Inflammatory macrophage (primary cell): ENCODE measurements at regions not wholly inside any gene's neighbourhood (a gene's known extent, or its start where the extent isn't known, plus 50 kb on each side); places are given as distances from the start of the nearest gene placed in this dataset.
"Not testable (repeated sequence)": the region's sequence is repeated elsewhere in the genome, so short reads cannot be mapped to it uniquely, and the experiment has no call there.

ENCODE experiments used
- DNase-seq, 2 donors: peaks; one replicate each; pipeline ENCODE4 v3.0.0-alpha.2; 2020 to 2022

DNA sequence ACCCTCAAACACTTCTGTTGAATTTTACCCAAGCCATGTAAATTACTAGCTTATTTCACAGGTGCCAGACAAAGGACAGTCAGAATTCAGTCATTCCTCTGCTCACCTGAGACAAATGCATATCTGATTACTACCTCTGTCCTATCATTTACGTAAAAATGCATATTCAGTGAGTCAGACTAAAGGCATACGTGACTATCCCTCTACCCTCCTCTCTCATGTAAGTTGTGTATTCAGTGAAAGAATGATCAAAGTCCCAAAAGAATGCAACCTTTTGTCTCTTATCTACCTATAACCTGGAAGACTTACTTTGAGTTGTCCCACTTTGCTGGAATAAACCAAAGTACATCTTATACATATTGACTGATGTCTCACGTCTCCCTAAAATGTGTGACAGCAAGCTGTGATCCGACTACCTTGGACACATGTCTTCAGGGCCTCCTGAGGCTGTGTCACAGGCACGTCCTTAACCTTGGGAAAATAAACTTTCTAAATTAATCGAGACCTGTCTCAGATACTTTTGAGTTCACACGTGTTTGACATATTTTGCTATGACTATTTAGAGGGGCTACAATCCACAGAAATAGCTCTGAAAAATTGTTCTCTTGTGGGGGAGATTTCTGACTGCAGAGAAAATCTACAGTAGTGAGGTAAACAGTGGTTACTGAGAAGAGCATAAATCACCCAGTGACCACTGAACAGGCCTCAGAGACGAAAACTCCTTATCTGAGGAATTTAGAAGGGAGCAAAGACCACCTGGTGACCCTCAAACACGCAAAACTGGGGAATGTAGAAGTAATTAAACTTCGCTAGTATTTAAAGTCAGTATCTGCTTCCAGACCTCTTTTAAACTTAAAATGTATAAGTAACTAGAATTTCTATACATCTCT, 1575.8 kb downstream of the STIM2 start:
- DNase-seq: no peak

DNA sequence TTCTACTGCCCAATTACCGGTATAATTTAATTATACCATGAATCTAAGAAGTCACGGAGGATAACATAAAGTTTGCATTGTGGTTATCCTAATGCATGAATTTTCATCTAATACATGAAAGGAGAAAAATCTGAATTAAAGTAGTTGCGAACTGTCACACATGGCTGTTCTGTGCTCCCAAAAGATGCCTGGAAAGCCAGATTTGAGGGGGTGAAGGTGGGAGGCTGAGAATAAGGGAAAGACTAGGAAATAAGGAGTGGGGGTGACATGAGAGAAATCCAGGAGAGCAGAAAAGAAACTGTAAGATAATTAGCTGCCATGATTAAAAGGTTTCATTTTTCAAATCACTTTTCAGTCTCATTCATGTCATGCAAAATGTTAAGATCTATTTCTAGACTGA, 1582.7 kb downstream of the STIM2 start:
- DNase-seq: no peak

DNA sequence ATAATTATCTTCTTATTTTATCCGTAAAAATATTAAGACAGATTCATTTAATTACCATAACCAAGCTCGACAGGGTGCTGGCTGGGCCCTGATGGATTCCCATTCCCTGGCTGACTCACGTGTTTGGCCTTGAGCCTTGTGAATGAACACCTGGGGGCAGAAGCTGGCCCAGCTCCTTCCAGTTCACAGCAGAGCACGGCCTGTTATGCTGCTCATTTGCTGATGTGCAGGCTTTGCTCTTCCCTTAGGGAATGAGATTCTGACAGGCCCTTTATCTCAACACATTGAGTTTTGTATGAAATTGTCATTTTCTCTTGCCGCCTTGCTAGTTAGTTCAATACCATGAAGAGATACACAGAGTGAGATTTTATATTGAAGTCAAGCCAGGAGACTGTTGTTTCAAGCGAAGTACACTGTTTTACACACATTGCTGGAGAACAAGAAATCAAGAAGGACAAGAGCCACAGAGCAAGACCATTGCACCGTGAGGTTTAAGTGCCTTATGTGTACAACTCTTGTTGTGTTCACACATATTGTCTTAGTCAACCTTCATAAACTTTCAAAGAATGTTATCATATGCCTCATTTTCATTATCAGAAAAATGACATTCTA, 1583.3 kb downstream of the STIM2 start:
- no peak for DNase-seq

DNA sequence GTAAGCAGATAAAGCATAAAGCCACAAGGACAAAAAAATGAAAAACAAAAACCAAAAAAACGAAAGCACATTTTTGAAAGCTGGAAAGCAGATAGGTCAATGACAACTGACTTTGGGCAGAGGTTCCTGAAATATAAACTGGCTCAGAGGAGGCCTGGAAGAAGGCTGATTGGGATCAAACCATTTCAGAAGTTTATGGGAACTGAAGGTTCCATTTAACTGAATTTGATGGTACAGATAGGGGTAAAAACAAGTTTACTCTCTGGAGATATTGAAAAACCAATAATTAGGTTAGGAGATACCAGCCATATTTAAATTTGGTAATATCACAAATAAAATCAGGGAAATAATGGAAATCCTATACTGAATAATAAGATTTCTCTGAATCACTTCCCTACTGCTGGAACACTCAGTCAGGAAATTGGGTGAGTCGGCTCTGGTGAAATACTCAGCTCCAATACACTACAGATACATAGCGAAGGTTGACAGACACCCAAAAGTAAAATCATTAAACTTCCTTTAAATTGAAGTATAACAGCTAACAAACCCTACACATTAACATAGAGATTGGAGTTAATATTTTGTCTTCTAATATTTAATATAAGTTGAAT, 1584.3 kb downstream of the STIM2 start:
- no peak for DNase-seq

DNA sequence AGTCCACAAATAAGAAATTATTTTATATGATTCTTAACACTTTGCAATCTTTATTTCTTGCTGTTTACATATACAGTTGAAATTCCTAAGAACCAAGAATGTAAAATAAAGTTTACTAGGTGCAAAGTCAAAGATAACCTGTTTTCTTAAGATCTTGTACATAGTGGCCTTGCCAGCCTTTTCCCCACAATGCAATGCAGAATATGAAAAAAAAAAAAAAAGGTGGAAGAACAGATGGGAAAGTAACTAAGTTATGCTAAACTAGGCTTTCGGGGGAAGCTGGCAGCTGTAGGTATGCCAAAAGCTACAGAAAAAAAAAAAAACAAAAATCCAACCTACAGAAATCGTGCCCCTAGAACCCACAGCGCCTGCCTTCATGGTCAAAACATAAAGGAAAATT, 1588.4 kb downstream of the STIM2 start:
- DNase-seq: no peak

DNA sequence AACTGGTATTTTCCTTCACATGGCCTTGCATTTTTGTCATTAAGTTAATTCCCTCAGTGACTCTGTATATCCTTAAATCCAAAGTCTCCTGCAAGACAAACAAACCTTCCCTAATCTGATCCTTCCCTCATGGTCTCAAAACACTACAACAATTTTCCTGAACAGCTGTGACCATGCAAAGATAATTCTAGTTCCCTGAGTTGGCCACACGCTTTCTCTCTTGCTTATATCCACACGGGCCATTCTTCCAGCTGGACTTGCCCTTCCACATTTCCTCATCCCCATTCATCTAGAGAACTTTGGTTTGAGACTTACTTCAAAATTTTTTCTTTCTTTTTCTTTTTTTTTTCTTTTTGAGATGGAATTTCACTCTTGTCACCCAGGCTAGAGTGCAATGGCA, 1590.7 kb downstream of the STIM2 start:
- DNase-seq: no peak

DNA sequence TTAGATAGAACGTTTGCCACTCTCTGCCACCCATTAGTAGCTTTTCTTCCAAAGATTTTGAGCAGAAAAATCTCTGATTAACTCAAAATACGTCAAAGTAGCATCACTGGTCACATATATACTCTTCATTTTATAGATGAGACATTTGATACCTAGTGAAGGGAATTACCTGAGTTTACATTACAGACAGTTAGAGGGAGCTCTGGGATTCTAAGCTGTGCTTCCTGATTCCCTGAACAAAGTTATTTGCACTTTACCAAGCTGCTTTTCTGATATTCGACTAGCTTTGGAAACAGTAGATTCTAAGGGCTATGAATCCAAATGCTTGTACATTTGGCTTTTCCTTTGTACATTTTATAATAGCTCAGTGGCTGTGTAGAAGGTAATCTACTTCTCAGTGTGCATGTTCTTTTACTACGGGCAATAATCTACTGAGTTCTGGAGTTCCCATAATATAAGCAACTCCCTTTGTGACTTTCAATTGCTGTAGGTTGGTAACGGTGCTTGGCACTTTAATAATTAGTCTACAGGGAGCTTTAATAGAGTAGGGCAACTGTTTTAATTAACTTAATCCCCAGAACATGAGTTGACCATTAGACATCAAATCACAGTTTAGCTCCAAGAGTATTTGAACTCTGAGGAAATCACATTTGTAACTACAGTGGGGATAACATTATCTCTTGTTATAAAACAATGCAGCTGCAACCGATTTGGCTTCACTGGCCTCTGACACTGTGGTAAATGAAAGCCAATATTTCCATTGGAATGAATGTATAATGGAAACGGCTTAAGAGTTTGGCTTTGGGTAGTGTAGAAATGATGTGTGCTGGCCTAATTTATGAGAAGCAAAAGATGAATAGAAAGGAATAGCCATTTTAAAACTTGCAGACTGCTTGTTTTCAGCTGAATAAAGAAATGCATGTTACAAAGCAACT, 1602.4 kb downstream of the STIM2 start:
- DNase-seq: no peak

DNA sequence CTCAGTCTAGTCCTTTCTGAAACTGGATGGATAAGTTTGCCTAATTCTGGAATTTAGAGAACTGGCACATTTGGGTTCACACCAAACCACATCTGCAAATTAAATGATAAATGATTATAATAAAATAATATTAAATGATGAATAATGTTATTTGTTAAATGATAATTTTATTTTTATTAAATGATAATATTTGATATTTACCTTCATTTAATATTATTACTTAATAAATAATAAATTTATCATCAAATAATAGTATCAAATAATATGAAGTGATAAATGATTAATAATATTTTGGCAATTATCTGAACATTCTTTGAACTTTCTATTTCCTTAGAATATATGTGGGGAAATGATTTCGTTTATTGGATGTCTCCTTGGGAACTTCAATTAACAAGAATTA, 1604.2 kb downstream of the STIM2 start:
- DNase-seq: no peak

DNA sequence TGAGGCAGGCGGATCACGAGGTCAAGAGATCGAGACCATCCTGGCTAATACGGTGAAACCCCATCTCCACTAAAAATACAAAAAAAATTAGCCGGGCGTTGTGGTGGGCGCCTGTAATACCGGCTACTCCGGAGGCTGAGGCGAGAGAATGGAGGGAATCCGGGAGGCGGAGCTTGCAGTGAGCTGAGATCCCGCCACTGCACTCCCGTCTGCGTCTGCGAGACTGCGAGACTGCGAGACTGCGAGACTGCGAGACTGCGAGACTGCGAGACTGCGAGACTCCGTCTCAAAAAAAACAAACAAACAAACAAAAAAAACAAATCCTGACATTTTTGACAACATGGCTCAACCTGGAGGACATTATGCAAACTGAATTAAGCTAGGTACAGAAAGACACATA, 1606.2 kb downstream of the STIM2 start:
- not testable (repeated sequence) for DNase-seq

DNA sequence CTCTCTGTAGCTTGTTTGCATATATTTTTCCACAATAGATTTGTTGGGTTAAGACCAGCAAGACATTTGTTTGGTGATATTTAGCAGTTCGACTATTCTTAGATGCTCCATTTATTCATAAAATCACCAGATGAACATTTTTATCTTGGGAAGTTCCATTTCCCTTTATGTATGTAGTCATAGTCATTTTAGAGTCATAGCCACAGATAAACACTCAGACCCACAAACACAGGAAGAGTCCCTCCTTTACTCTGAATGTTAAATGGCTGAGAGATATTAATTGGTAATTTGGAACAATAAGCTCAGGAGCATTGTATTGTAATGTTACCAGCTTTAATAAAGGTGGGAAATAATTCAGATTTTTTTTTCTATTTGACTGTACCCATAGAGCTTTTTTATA, 1608.7 kb downstream of the STIM2 start:
- no peak for DNase-seq

DNA sequence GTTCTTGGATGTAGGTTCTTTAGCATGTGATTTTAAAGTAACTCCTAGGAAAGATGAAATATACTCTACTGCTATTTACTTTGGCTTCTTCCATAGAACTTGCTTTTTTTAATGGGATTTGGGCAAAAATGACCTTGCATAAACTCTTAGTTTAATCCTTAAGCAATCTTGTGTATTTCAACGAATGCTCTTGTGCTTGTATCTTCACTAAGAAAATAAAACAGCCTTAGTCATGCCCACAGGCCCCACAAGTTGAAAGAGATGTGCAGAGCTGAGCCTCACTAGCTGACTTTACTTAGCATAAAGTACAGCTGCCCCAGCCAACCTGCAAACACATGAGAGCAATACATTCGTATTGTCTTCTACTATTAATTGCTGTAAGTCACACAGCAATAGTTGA, 1609.2 kb downstream of the STIM2 start:
- DNase-seq: no peak

DNA sequence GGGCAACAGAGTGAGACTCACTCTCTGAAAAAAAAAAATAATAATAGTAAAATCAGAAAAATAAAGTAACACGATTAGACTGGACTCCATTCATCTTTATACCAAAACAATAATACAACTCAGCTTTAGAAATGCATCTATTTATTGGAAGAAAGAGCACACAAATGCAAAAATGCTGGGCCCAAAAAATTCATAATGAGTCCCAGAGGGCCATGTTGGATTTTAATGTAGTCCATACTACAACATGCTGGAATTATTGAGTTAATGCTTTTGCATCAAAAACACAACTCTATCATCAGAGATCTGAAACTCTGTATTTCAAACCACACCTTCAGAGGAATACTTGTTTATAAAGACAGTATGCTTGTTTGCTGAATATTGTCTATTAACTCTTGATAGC, 1614.7 kb downstream of the STIM2 start:
- DNase-seq: no peak

DNA sequence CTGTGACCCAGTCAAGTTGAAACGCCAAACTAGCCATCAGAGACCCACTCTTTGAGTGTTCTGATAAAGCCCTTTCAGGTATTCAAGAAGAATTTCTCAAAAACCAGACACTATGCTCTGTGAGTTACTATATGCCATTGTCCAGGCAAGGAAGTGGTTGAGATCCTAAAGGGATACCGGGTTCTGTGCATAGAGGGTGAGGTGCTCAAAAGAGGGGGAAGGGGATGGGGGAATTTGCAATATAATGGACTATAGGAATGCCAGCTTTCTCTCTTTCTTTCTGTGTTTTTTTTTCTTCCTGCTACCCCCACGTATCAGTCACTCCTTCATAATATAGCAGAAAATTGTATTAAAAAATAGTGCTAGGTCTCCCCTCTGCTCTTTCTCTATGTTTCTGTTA, 1619.0 kb downstream of the STIM2 start:
- DNase-seq: no peak

DNA sequence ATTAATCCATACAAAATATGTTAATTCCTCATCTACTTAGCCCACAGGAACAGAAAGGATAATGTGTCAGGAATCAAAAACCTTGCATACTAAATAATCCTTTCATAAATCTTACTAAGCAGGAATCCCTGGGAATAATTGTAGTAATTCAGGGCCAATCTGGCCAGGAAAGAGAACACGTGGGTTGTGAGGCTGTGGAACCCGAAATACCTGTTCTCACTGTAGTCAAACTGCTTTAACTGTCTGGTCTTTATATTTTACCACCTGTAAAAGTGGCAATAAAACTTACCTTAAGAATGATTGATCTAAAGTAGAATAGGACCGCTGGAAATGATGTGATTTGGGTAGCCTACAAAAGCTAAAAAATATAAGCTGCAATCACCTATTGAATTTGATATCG, 1620.9 kb downstream of the STIM2 start:
- DNase-seq: no peak

DNA sequence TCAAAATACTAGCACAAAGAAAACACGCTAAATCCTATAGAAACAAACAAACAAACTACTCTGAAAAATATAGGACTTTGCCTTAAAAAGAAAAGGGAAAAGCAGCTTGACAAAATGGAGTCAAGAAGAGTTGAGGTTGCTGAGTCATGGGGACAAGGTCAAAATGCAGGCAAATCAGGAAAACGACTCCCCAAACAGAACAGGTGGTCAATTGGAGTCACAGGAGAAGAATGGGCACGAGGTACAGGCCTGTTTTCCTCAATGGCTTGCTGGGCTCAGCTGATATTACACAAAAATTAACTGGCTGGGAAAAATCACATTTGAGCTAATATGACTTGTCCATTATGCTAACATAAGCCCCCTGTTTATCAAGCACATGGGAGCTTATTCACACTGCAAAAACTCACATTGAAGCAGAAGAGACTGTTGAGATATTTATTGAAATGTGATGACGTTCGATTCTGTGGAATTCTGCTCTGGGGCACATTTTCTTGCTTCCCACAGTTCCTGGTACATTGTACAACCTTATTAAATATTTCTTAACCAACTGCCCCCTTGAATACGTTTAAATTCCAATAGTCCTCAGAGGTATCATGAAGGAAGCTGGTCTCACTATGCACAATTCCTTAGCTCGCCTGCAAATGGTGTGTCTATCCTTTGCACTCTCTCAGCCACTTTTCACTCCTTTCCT, 1622.1 kb downstream of the STIM2 start:
- no peak for DNase-seq

DNA sequence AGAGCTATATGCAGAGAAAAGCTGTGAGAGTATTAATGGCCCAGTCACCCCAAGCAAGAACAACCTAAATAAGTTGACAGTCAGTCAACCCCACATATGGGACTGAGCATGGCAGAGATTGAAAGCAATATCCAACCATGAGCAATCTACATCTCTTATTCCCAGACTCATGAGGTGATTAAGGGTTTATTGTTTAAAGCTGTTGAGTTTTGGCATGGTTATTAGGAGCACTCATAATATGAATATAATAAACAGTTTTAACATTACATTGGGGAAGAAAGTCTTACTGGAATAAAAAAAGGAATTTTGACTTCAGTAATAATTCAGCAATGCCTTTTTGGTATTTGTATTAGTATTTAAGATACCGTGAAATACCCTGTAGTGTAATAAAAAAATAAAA, 1627.4 kb downstream of the STIM2 start:
- no peak for DNase-seq

DNA sequence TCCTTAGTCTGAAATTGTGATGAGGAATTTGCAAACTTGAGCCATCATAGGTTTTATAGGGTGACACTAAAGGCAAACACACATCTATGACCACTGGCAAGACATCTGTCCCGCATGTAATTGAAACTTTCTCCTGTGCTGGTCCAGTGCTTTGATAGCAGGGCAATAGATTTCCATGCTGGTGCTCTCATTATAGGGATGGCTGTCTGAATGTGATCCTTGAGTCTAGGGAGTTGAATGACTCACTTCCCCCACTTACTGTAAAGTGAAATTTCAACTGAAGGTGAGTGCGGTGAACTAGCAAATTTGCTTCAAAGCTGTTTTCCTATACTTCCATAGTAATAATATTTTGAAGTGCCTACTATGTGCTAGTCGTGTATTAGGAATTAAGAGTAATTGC, 1630.0 kb downstream of the STIM2 start:
- no peak for DNase-seq

DNA sequence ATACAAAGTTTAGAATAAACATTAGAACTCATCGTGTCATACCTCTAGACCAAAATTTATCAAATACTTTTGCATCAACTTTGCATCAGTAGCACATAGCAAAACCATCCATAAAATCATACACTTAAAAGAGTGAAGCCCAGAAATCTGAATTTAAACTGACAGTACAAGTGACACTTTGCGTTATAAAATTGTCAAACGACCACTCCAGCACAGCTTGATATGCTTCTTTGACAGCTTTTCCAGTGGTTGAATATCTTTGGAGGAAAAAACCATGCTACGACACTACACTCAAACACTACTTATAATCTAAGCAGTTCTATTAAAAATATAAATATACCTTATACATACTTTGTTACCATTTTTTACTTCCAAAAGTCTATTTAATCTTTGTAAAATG, 1644.4 kb downstream of the STIM2 start:
- DNase-seq: no peak

DNA sequence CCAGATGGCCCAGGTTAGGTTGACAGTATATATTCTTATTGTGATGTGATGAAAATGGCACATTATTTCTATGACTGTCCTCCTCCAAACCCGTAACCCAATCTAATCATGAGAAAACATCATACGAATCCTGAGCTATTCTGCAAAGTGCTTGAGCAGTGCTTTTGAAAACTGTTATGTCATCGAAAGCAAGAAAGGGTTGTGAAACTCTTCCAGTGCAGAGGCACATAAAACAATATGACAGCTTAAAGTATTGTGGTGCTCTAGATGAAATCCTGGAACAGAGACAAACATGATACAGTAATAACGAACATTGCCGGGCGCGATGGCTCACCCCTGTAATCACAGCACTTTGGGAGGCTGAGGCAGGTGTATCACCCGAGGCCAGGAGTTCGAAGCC, 1648.0 kb downstream of the STIM2 start:
- no peak for DNase-seq

DNA sequence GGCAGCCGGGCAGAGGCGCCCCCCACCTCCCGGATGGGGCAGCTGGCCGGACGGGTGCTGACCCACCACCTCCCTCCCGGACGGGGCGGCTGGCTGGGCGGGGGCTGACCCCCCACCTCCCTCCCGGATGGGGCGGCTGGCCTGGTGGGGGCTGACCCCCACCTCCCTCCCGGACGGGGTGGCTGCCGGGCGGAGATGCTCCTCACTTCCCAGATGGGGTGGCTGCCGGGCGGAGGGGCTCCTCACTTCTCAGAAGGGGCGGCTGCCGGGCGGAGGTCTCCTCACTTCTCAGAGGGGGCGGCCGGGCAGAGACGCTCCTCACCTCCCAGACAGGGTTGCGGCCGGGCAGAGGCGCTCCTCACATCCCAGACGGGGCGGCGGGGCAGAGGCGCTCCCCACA, 1654.1 kb downstream of the STIM2 start:
- DNase-seq: not testable (repeated sequence)

DNA sequence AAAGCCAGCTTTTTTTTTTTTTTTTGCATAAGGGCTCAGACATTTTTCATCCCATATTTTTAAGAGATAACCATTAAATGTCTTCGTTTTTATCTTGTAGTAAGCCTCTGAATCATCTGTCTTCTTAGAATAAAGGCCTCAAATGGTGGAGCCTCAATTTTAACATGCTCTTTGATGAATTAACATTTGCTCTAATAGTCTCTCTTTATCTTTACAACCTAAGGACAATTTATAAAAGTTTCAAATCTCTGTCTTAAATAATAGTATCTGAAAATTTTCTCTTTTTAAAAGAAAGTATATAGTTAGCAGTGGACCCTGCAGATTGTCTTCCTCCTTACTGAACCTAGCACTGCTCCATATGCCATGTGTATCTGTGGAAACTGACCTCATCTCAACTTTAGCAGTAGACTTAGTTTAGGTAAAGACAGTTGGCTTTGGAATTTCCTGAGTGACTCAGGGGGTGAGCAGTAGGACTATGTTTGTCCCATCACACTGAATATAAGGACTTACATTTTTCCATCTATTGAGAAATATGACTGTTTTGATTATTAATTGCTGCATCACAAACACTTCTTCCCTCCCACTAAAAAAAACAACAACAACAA, 1658.0 kb downstream of the STIM2 start:
- no peak for DNase-seq

DNA sequence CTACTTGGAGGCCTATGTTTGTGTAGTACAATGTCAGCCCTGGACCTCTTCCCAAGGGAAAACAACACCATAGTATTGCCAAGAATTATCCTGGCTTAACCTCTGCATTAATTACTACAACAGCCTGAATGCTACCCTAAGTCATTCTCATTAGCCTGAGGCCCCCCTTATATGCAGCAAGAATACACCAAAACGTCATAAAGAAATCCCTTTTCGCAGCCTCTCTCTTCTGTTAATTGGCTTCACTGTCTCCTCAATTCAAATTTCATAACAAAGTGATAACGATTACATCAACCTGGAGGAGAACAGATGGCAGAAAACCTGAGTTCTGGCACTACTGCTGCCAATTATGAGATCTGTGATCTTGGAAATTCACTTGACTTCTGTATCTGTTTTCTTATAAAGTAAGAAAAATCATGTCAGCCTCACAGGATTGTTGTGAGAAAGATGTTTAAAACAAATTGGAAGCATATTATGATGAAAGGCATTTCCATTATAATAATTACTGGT, 1663.1 kb downstream of the STIM2 start:
- no peak for DNase-seq
